Retina (tissue), 1 donor: ENCODE measurements at regions not wholly inside any gene's neighbourhood (a gene's known extent, or its start where the extent isn't known, plus 50 kb on each side); places are given as distances from the start of the nearest gene placed in this dataset.
"Not testable (repeated sequence)": the region's sequence is repeated elsewhere in the genome, so short reads cannot be mapped to it uniquely, and the experiment has no call there.

Experiments used
- DNase-seq: peaks from one replicate; pipeline ENCODE4 v3.0.0-alpha.2; 2016

DNA sequence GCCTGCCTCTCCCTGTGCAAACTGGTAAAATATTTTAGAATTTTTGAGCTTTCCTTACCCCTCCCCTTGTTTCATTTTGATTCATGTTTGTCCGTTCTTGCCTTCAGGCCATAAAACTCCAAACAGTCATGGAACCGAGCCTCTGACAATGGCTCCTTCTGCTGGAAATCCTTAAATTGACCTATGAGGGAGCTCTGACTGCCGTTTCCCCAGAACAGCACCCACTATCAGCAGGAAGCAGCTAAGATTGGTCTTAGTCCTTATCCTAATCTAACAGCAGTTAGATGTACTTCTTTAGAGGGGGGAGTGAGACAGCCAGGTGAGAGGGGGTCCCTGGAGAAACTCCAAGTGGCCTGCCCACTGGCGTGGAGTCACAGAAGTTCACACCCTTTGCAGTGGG is 106.7 kb downstream of the FAM174A start:
- no peak for DNase-seq

DNA sequence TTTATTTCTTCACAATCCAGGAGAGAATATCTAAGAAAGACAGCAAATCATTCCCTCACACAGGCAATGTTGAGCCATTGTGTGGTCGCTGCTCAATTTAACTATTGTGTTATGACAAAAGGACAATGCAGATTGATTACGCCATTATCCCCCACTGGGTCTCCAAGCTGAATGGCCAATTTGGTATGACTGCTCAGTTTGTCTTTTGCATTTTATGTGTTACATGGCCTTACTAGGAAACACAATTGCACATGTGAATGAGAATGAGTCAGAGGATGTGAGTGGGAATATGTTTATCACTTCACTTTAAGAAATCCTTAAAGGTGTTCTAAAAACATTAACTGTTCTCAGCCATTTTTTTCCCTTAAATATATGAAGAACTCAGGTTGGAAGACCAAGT is 108.3 kb downstream of the FAM174A start:
- peak; percentile 47 for DNase-seq

DNA sequence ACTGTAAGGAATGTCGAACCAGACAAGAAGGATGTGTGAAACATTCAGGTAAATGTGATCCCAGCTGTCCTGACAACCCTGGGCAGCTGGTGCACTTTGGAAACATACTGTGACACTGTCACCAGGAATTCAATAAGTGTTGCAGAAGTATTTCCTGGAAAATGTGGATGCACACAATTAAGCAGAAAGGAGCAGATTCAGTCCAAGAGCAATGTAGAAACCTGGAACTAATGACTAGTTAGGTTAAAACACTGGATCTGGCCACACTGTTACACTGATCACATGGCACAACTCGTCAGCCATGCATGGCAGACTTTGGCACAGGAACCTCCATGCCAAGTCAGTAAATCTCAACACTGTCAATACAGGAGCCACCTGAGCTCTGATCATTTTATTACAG is 109.0 kb downstream of the FAM174A start:
- no peak for DNase-seq

DNA sequence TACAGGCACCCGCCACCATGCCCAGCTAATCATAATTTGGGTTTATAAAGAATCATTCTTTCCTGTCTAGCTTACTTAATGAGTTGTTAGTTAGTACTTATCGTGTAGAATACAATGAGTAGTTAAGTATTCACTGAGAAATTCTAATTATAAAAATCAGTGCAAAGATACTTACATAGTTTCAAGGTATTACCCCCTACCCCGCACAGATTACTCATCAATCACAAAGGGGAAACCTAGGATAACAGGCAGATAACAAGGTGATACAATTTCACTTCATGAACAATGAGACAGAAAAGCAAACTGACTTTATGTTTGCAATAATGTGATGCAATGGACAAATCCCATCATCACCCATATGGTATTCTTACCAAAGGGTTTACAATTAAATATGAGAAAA is 109.6 kb downstream of the FAM174A start:
- no peak for DNase-seq

DNA sequence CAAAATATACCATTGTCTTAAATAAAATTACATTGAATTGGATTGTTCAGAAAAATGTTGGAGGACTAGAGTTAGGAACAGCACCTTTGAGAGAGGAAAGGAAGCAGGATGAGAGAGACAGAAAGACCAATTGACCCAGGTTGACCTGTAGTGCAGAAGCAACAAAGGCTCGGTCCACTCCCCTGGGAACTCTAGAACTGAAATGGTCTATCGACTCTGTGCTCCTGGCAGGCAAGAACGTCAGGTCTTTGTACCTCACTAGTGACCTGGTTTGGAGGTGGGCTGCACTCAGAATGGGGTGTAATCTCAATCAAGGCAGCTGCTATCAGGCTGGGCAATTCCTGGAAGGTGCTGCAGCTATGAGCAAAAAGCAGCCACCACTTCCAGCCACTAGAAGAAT is 110.8 kb downstream of the FAM174A start:
- DNase-seq = no peak

DNA sequence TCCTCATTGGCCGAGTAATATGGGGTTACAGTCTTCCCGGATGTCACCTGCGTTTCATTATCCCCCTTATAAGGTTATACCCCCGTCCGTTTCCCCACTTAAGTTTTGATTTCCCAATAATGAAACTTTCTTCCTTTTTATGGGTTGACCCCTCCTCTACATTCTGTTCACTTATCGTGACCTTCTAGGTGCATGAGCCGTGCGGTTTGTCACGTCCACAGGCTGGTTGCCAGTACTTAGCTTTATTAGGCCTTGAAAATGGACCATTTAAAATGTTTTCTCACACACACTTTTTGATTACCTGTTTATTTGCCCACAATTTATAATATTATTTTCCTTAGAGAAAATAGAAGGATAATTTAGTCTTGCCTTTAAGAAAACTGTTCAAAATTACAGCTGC is 111.5 kb downstream of the FAM174A start:
- DNase-seq = no peak

DNA sequence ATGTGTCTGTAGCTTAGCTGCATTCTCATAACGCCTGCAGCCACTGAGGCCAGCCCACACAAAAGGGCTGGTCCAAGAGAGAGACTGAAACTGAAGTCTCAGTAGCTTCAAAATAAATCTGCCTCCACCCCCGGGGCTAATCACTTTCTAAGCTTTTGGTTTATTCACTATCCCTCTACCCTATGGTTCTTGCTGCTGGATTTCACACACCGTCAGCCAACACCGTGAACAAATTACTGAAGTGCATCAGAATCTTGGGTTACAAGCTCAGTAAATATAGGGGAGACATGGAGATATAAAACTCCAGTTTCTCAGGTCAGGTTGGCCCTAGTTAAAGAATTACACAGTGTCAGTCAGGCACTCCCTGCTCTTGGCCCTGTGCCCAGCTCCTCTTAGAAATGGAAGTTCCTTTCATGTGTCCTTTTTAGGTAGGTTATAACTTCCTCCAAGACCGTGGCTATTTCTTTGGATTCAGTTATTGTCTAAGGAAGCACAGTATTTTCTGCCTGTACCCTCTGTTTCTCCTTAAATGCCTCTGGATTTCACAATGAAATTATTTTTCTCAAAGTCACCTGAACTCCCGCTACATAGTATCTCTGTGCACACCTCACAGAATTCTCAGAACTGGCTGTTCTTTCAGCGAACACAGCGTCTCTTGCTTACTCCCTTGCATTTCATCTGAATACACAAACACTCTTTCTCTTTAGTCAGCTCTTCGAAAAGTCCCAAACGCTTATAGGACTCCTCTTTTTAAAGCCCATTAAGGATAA is 112.5 kb downstream of the FAM174A start:
- no peak for DNase-seq

DNA sequence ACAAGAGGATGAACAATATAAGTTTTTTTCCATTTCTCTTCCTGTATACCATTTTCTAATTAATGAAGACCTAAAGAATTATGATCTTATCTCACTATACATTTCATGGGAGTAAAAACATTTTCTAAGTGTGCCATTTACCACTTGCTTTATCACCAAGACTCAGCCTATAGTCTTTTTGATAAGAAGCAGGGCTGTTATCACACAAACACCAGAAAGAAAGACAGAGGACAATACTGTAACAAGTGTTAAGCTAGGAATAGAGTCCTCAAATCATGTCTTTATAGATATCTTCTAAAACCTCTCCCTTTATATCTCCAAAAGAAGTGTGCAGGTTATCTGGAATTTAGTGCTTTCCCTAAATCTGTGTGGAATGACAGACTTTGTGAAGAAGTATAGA is 119.7 kb downstream of the FAM174A start:
- DNase-seq = no peak

DNA sequence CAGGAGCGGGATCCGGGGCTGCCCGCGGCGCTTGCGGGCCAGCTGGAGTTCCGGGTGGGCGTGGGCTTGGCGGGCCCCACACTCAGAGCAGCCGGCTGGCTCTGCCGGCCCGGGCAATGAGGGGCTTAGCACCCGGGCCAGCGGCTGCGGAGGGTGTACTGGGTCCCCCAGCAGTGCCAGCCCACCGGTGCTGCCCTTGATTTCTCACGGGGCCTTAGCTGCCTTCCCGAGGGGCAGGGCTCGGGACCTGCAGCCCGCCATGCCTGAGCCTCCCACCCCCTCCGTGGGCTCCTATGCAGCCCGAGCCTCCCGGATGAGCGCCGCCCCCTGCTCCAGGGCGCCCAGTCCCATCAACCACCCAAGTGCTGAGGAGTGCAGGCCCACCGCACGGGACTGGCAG is 121.6 kb downstream of the FAM174A start:
- DNase-seq = not testable (repeated sequence)

DNA sequence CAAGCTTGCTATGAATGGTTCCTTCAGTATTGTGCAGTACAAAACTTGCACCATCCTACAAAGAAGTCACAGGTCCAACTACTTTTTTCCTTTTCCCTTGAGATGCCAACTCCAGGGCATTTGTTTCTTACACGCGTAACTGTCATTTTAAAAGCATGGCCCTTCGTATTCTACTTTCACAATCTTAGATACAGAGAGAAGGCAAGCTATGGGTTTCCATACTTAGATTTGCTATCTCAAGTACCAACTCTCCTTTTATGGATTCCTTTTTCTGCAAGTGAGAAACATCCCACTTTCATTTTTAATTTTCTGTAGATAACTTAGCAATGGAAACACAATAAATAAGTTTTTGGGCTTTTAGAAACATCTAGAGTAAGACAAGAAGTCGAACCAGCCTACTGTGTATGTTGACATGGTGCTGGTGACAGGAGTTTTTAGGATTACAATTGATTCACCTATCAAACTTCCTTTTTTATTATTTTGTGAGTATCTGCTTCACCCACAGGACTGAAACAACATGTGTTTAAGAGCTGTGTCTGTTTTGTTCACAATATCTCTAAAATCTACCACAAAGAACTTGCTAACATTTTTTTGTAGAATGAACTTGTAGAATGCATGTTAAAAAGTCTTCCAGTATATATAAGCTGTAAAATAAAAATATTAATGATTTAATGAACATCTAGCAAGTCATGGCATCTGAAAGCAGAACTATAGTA is 124.1 kb downstream of the FAM174A start:
- DNase-seq = no peak

DNA sequence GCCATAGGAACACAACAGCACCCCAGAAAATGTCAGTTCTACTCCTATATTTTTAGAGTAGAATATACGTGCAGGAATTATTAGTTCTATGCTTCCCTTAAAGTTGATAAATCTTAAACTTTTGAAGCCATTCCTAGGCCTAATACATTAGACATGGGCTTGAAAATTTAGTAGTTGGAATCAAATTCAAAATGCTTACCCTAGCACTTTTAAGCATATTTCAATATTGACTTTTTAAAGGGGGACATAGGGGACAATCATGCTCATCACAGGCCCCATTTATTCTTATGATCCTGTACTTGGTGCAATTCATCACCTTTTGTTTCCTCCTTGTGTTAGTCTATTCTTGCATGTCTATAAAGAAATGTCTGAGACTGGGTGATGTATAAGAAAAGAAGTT is 129.0 kb downstream of the FAM174A start:
- no peak for DNase-seq

DNA sequence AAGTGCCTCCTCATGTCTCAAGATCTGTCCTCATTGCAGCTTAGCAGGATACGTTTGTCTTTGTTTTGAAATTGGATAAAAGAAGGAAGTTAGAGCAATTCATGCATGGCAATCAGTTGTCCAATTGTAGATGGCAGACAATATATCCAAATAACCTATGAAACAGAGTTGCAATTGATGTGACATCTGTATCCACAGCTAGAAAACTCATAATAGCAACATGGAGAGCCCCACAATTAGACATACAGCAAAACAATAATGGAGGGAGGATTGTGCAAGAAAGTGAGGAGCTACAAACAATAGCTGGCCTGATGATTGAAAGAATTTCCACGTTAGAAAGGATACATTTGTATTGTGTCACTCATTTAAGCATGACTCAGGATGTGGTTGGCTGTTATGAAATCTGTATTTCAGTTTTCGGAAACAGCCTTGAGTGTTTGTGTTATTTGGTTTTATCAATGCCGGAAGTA is 132.0 kb downstream of the FAM174A start:
- DNase-seq = no peak

DNA sequence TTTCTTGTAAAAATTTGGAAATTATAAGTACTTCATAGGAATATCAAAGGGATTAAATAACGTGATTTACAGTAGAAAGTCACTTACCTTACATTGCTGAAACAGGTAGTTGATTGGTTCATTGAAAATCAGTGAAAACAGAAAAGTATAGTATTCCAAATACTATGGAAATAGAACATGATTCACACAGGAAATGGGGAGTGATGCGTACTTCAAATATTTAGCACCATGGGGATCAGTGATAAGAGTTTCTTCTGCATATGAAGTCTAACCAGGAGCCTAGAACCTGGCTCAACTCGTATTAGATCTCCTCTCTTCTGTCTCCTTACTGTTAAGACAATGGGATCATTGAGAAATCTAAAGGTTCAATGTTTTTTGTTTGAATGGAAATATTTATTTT is 133.3 kb downstream of the FAM174A start:
- no peak for DNase-seq

DNA sequence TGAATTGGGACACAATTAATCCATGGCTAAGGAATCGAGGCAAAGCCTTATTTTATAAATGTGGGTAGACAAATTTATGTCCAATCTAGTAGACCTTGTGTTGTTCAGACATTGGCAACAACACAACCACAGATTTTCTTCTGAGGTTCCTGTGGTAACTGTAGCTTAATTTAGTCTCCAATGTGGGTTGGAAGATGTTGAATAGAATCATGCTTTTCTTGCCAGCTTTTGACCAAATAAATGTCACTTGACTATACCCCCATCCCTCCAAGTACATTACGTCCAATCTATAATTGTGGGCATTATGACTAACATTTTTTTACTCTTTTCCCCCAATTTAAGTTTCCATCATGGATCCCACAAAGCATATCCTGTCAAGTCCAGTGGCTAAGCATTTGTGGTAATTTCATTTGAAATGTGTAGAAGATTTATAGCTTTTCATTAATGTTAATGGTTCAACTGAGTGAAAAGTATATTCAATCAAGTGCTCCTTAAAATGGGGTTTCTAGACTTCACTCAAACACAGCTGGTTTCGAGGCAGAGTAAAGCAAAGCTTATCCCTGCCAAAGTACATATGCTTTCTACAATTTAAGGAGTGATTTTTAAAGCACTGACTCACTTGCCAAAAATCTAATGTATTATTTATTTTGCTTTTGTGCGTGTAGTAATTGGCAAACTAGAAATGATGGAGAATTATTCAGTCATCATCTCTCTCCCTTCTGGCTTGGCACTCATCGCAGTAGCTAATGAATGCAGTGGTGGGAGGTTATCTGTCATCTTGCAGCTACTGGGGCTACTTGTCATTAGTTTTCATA is 141.8 kb downstream of the FAM174A start:
- DNase-seq = no peak

DNA sequence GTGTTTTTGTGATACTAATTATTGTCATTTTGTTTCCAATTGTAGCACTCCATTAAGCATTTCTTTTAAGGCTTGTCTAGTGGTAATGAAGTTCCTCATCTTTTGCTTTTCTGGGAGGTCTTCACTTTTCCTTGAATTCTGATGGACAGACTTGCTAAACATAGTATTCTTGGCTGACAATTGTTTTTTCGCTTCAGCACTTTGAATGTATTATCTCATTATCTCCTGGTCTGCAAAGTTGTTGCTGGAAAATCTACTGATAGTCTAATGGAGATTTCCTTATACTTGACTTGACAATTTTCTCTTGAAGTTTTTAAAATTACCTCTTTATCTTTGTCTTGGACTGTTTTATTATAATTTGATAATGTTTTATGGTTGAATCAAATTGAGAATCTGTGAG is 147.5 kb downstream of the FAM174A start:
- DNase-seq = no peak

DNA sequence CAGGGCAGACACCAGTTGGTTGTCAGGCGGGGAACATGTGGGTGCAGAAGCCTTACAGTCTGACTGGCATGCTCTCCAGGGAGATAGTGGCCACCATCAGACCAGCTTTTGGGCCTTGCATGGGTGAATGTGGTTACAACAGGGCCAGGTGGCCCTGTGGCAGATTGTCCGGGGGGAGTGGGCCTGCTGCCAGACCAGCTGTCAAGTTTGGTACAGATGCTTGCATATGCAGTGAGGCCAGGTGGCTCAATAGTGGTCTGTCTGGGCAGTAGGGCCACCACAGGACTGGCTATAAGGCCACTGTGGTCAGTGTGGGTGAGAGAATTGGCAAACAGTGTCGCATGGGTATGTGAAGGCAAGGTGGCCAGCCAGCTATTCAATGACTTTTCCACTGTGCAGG is 148.7 kb downstream of the FAM174A start:
- no peak for DNase-seq

DNA sequence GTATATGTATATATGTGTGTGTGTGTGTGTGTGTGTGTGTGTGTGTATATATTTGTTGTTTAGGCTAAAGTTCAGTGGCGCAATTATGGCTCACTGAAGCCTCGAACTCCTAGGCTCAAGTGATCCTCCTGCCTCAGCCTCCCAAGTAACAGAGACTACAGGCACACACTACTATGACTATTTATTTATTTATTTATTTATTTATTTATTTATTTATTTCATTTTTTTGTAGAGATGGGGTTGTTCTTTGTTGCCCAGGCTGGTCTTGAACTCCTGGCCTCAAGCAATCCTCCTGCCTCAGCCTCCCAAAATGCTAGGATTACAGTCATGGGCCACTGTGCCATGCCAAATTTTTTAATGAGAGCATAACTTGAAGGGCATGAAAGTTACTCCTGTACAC is 149.9 kb downstream of the FAM174A start:
- DNase-seq = not testable (repeated sequence)

DNA sequence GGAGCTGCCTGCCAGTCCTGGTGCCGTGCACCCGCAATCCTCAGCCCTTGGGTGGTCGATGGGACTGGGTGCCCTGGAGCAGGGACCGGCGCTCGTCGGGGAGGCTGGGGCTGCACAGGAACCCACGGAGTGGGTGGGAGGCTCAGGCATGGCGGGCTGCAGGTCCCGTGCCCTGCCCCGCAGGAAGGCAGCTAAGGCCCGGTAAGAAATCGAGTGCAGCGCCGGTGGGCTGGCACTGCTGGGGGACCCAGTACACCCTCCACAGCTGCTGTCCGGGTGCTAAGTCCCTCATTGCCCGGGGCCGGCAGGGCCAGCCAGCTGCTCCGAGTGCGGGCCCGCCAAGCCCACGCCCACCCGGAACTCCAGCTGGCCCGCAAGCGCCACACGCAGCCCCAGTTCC is 153.7 kb downstream of the FAM174A start:
- not testable (repeated sequence) for DNase-seq

DNA sequence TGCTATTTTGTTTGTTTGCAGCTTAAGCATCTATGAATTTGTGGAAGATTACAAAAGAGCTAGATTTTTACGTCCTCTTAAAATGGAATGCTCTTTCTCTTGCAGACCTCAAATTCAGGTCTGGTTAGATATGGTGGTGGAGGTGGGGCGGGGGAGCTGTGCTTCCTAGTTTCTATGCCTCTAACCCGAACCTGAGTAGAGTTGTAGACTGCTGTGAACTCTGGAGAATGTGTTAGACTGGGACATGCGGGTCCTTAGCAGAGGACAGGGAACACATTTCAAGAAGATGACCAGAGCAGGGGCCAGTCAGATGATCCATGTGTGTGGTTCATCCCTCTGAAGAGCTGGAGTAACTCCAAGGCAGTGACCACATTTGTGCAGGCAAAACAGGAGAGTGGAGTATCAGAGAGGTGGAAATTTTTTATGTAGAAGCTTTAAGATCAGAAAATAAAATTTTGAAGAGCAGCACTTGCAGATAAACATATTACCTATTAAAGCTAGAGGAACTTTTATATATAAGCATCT is 154.9 kb downstream of the FAM174A start:
- DNase-seq = no peak

DNA sequence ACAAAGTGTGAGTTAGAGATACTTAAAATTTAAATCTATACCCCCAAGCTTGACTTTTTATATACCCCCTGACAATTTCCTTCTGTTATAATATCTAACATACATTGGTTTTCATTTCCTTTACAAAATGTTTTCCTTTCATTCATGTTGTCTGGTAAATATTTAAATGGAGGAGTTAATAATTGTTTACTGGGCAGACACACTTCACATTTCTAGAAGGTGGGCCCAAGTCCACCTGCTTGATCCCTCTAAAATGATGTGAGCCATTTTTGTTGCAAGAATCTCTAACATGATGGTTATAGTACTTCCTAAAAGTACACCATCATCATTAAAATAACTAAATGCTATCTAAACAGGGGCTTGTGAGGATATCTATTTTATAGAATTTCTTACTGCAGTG is 155.9 kb downstream of the FAM174A start:
- DNase-seq = no peak

DNA sequence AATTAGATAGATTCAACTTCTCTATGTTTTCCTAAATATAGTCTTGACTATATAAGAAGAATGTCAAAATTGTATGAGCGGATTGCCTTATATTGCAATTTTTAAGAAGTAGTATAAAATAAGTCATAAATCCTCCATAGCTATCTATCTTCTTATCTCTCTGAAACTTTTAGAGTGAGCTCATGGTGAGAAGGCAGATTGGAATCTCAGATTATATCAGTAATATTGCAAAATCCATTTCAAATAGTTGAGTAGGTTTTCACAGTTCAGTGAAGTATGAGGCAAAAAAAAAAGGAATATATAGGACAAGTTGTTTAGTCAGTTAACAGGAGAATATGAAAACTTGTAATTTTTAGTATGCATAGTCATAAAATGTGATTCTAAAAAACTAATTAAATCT is 156.4 kb downstream of the FAM174A start:
- no peak for DNase-seq

DNA sequence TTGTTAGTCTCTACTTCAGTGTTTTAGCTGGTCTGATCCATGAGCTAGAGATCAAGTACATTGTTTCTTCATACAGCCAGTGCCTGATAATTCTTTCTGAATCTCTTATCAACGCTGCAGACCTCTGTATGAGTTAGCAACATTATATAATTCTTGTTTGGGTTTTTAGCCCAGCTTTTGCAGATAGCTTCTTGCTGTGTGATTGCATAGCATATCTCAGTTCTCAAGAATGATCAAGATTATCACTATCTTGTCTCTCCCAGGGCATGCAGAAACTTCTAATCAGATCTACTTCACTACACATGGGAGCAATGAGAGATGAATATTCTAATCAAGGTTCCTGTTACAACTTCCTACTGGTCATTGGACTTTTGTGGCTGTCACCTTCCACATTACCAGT is 158.3 kb downstream of the FAM174A start:
- no peak for DNase-seq

DNA sequence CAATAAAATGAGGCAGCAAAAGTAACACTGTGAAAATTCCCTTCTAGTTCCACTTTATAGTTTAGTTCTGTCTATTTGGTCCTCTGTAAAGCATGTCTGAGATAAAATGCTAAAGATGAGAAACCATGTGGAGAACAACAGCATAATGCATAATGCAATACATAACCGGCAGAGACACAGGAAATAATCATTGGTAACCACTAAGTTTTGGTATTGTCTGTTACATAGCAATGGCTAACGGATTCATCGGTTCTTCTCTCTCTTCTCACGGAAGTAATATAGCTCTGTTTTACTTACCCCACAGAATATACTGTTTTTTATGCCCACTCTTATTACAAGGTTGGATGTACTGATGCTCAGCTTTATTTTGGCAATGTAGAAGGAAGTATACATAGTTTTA is 158.9 kb downstream of the FAM174A start:
- DNase-seq = no peak
